ENCODE measurements at regions not wholly inside any gene's neighbourhood (a gene's known extent, or its start where the extent isn't known, plus 50 kb on each side); places are given as distances from the start of the nearest gene placed in this dataset.

DNA sequence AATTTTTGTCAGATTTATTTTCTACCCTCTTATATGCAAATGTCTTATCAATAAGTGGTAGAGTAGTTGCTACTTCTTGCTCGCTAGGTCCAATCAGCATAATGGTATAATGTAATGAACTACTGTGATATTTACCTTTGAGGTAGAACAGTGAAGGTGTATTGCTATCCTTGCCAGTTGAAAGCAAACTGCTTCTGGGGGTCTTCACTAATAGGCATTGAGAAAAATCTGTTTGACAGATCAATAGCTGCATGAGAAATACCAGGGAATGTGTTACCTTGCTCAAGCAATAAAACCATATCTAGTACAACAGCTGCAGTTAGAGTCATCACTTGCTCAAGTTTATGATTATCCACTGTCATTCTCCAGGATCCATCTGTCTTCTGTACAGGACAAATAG lies 50.1 kb upstream of the EFEMP1 start:
- no peak for DNase-seq

DNA sequence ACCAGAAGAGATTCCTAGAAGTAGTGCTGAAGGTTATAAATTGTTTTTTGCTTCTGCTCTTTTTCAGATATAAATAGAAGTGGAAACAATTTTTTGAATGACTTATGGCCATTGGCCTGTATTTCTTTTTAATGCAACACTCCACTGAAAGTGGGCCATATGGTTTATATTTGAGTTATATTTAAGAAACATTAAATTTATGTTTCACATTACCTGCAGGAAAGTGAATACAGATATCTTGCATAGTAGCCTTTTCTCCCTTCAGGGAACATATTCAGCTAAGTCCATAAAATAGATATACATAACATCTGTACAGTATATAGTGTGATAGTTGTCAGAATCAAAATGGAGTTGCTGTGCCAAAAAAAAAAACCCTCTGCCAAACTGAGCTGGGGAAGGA lies 53.1 kb upstream of the EFEMP1 start:
- DNase-seq: no peak

DNA sequence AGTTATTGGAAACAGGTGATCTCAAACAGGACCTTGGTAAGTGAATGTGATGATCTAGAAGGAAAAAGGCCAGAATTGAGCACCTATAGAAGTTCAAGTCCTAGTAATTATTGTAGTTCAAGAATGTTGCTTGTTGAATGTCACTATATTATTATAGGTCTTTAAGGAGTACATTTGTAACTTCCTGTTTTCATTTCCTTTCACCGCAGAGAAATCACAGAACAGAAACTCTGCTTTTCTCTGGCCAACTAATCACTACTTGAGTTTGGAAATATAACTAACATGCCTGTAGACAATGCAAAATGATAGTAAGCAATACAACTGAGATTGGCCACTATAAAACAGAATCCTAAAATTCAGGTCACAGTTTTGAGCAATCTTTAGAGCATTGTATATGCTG lies 61.8 kb upstream of the EFEMP1 start:
- DNase-seq: no peak

DNA sequence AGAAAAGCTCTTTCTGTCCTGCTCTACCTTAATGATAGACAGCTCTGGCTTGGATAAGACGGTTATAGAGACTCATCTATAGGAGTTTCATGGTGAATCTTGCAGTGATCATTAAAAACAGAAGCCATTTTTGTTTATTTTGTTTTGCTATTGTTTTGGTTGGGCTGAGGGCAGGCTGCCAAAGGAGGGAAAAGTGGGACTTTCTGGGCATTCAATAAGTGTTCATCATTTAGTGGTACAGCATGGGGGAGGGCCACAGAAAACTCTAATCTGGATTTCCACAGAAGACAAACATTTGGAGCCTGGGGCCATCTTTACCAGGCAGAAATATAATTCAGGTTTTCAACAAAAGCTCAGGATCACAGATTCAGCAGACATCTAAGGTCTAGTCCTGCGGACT lies 62.4 kb upstream of the EFEMP1 start:
- DNase-seq: no peak

DNA sequence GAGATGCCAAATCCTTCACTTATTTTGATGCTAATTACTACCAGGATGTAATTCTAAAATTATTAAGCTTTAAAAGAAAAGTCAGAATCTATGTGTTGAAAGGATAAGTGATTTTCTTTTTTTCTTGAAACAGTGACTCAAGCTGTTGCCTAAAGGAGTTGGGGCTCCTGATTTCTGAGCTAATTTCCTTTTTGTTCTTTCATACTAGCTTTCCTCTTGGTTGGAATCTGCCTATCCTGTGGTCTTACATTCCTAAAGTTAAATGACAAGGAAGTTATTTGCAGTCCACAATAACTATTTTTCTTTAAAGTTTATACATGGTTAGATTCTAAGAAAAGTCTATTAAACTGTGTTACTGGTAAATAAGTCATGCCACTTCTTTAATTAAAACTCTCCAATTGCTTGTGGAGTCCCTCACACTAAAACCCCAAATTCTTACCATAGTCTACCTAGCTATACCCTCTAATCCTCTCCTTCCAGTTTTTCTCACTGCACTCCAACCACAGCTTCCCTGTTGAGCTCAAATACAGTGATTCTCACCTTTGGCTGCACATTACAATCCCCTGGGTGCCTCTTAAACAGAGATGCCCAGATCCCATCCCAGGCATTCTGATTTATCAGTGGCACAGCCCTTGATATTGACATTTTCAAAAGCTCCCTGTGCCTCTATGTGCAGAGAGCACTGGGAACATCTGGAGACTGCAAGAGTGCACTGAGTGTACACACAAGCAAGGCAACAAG lies 63.3 kb upstream of the EFEMP1 start:
- DNase-seq: no peak

DNA sequence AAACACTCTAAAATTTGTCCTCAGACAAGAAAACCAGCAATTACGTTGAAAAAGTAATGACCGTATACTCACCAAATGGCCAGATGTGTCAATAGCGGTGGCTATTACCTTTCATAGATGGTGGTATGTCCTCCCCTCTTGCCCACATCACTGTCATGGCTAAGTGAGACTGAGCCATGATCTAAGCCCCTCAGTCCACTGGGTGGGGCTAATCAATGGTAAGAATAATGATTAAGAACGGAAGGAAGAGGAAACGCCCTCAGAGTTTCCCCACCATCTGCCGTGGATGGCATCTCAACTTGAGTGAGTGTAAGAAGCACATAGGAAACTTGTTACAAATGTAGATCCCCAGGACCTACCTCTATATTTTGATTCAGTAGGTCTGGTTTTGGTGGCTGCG lies 65.8 kb upstream of the EFEMP1 start:
- no peak for DNase-seq

DNA sequence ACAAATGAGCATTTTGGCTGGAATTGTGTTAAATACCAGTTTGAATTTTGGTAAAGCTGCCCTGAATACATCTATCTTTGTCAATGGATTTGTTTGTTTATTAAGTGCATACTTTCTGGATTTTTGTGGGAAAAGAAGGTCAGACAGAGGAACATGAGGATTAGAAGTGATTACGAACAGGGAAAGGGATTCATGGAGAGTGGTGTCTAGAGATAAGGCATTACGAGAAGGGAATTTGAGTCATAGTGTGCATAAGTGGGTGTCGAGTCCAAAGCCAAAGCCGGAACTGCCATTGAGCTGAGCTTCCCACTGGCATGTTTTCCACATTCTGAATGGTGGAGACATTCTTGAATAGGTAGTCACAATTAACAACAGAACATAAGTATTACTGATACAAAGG lies 68.9 kb upstream of the EFEMP1 start:
- DNase-seq: no peak

DNA sequence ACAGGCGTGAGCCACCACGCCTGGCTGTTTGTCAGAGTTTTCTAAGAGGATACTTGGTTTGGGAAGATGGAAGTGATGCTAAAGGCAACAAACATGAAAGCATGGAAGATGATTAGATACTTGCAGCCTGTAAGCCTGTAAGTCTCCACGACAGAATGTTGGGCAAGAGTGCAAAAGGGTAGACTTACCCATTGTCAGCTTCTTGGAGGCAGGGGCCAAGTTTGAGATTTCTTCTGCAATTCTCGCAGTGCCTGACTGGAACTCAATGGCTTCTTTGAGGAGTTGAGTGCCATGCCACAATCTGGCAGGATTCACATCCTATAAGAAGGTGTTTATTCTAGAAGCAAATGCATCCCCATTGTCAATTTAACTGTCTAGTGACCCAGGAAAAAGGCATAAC lies 70.1 kb upstream of the EFEMP1 start:
- no peak for DNase-seq

DNA sequence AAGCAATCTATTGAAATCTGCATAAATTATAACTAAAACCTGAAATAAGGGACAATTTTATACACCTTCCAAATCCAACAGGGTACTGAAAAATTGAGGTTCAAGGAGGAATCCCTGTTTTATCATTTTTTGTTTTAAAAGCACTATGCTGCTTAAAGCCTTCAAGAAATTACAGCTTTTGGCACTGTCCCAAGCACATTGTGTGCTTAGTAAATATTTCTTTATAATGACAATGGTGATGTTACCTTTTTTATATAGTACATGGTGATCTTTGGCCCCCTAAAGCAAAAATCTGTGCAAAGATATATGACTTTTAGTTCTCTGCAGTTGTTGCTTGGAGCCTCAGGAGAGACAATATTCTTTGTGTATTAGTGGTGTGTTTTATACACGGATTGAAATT lies 71.6 kb upstream of the EFEMP1 start:
- DNase-seq: no peak

DNA sequence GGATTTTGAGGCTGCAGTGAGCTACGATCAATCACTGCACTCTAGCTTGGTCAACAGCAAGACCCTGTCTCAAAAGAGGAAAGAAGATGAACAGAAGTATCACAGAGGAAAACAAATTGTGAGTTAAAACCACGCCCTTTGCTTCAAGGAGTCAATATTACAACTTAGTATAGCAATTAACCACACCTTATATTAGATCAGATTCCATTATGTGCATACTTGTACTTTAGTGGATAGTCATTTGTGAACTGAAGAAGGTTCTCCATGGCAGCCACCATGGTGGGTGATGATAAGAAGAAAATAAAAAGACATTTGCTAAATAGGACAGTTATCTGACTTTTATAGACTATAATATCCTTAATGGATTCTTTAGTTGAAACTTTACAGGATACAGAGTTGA lies 72.3 kb upstream of the EFEMP1 start:
- DNase-seq: no peak

DNA sequence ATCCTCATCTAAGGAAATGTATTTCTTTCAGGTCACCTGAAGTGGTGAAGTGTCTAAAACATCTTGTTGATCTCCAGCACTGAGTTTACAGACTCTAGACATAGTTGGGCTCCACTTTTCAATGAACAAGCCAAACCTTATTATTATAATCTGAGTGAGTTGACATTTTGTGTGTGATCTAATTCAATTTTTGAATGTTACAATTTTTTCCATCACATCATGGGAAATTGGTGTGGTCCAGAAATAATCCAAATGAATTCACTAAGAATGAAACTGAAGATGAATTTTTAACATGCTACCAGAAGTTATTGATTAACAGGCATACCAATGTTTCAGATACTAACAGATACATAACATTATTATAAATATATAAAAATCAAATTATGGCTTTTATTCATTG lies 75.6 kb upstream of the EFEMP1 start:
- DNase-seq: no peak

DNA sequence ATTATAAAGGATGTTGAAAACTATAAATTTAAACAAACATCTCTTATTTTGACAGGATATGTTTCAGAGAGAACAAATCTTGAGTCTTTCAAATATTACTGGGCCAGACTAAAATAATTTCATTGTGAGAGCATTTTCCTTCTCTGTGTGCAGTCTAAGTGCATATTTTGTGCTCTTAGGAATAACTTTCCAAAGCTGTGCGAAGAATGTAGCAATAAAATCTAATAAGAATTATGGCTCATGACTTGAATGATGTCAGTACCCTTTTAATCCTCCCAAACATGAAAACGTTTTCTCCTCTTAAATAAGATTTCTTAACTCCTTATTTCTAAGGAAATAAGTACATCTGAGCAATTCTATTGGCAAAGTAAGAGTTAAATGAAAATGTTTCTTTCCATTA lies 76.2 kb upstream of the EFEMP1 start:
- DNase-seq: no peak

DNA sequence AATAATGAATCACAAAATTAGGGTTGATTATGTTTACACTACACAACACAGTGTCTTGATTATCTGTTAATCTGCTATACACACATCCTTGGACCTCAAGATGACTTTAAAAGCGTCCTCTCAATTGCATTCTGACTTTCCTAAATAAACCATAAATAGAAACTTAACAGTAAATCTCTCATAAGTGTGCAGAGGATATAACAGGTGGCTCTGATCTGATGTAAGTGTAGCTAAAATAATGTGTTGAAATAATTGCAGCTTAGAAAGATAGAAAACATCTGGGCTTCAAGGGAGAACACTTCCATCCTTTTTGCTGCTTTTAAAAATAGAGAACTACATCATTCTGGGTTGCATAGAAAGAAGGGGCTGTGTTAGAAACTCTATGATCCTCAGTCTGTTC lies 78.4 kb upstream of the EFEMP1 start:
- no peak for DNase-seq

DNA sequence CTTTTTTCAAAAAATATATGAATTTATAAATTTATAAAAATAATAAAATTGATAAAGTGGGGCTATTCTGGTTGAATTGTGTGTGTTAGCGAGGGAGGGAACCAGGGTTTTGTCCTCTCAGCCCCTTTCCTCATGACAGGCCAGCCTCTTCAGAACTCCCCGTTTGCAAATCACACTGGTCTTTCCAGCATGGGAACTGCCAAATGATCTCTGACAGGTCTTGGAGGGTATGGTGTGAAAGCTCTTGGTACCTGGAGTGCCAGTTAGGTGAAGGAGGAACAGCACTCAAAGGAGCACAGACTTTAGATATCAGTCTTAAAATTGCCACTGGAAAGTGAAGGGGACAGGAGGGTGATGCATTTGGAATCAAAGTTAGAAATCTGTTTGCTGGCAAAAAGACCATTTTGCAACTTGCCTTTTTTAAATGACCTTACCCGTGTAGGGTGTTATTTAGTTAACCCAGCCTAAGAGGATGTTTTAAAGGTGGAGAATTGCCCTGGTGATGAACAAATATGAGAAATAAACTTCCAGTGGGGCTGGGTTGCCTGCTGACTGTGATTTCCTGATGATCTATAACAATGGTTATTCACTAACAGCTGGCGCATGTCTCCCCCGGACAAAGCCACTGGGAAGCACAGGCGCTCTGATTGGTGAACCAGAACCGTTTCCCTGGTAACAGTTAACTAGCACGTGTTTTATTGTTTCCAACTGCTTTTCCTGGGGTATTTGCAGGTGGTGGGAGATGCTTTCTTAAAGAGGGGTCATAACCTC lies 85.3 kb upstream of the EFEMP1 start:
- peak; percentile 87 for DNase-seq

DNA sequence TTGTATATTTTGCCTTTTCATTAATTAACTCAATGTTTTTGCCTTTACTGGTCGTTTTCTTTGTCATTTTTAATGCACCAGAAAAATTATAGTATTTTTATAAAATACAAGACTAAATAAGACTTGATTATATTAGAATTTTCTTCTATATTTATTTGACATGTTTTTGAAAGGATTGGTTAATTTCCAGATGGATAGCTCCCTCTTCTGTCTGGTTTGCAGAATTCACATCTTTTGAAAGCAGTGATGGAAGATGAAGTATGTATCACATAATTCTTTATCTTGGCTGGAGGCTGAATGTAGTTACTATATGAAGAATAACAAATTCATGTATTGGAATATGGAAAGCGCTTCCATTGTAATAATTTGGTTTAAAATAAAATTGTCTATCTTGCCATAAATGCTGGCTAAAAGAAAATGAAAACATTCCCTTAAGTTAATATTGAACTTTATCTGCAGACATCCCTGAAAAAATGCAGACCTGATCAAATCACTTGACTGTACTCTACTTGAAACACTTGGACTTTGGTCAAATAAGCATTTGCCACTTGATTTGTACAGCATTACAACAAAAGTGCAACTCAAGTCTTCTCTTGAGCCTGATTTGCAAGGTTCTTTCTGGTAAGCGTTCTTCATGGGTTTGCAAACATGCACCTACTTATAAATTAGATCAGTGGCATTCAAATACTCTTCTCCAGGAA lies 86.3 kb upstream of the EFEMP1 start:
- peak; percentile 18 for DNase-seq

DNA sequence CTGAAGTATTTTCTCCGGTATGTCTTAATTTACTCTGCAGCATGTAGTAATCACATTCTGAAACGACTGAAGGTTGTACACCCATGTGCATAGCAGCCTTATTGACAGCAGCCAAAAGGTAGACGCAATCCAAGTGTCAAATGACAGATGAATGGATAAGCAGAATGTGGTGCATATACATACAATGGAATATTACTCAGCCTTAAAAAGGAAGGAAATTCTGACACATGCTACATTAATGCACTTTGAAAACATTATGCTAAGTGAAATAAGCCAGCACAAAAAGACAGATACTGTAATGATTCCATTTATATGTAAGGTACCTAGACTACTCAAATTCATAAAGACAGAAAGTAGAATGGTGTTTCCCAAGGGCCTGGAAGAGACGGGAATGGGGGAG lies 88.0 kb upstream of the EFEMP1 start:
- DNase-seq: no peak

DNA sequence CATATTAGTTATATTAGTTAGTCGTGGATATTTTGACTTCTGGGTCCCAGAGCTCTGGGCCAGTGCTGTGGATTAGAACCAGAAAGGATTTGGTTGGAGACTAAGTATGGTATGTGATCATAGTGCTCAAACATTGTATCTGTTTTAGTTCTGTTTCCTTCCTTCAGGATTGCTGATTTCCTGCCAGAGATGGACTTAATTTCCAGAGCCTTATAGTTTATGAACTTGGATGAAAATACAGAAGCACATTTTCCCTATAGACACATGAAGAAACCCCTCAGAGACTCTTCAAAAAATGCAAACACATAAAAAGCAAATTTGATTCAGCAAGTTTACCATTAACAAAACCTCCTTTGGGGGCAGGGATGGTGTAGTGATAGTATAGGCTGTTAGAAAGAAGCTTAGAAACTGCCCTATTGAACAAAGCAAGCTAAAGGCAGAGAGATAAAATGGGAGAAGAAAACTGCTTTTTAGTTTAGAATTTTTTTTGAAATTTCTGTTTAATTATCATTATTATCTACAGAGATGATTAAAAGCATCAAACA lies 88.7 kb upstream of the EFEMP1 start:
- DNase-seq: no peak

DNA sequence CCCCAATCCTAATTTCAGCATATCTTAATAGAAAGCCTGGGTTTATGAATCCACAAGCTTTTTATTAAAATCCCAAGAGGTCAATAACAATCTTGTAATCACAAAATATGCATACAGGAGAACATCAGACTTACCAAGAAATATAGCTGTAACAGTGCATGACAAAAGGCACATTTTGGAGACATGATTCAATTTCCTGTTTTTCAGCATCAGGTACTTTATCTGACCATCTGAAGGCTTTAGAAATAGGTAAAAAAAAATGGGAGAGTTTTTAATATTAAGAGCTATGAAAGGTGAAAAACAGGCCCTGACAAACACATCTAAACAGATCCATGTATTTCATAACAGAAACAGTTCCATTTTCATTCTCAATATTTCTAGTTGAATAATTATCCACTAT lies 89.9 kb upstream of the EFEMP1 start:
- DNase-seq: no peak

DNA sequence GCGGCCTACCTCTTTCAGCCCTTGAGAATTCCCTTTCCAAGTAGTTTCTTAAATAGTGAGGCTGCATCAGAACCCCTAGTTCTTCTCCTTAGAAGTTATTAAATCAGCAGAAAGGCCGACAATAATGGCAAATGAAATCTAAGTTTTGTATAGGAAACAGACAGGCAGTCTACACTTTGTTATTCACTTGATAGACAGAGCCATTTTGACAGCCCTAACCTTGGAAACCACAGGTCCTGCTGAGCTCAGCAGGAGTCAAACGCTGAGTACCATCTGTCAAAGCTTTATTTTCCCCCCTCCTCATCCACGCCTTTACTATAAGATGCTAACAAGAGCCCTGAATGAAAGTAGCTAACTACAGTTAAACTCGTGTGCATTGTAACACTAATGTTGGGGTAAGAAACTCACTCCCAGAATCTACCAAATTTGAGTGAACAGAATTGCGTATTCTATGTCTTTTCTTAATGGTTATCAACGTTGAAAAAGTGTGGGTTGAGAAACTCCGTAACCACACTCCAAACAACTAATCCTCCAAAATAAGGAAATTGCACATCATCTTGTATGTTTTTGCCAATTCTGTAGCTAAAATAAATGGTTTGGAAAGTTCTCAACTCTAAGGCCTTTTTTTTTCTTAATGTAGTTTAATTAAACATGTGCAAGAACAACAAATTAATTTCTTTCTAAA lies 90.6 kb upstream of the EFEMP1 start:
- DNase-seq: peak; percentile 80

DNA sequence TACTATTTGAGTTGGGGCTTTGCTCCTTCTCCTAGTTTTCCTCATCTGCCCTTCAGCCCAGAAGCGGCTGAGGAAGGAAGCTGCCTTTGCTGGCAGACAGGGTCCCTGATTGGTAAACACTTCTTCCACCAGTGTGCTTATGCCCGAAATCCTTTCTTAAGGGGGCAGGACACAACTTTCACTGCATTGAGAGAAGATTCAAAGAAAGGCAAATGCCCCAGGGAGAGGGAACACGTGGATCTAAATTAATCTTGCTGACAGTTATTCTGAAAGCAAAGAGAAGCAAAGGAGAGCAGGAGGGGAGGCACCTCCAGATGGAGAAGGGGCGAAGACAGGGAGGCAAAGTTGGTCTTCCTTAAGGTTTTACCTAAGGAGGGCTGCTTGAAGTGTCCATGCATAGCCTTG lies 92.1 kb upstream of the EFEMP1 start:
- peak; percentile 41 for DNase-seq

DNA sequence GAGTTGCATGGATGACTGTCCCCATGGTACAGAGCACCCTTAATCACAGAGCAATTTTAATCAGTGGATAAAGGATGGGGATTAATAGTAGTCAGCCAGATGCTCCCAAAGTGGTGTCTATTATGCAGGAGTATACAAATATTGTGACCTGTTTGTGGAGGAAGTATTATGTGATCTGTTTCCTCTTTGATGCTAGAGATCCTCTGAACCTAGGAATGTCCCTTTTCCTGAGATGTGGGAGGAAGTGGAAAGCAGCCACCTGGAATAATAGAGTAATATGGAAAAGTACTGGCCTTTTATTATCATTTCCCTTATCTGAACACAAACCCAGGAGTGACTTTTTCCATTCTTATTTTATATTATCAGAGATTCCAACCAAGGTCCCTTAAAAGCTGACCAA lies 94.2 kb upstream of the EFEMP1 start:
- DNase-seq: no peak

DNA sequence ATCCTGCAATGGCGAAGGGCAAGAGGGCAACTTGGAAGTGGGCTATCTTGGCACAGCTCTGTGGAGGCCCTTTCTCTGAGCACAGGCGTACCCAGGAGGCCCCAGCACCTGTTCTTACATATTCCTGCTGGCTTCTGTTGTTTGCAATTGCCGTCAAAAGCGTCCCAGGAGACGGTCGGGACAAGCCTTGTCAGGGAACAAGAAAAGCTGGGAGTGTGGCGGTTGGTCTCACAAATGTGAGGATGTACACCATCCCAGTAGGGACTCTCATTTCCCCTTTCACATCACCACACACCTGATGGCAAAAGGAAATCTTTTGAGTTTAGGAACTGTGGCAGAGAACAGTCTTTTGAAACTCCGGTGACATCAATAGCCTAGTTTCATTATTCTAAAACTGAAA lies 94.7 kb upstream of the EFEMP1 start:
- DNase-seq: peak; percentile 94

DNA sequence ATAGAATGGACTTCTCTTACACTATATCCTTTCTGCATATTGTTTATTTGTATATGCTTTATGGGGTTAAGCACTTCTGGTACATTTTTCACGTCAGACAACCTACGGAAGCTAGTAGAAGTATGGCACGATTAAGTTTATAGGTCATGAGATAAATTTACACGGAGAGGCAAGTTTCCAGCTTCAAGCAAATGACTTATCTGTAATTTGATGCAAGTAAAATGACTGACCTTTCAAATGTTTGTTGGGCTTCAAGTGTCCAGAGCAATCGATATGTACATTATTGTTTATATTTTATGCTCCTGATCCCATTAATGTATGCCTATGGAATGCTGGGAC lies 97.5 kb upstream of the EFEMP1 start:
- DNase-seq: no peak
